Ishikawa (cell line): ENCODE measurements at regions not wholly inside any gene's neighbourhood (a gene's known extent, or its start where the extent isn't known, plus 50 kb on each side); places are given as distances from the start of the nearest gene placed in this dataset.

Experiments used
- RAD21 ChIP-seq: IDR thresholded peaks from 2 replicates; pipeline ENCODE4 v1.6.1; 2012; ENCODE audit warnings: low read depth
- ZBTB7A ChIP-seq: IDR thresholded peaks from 2 replicates; pipeline ENCODE4 v1.6.1; 2012; ENCODE audit warnings: low read depth

GRCh38 chr10:2077231-2077630 lies 339.9 kb upstream of the ADARB2 start:
- TF ChIP-seq ZBTB7A (no peak), RAD21 (no peak)
